IMR-90 (cell line): ENCODE measurements at regions not wholly inside any gene's neighbourhood (a gene's known extent, or its start where the extent isn't known, plus 50 kb on each side); places are given as distances from the start of the nearest gene placed in this dataset.

Source experiments
- ATAC-seq: fragments of 200-7000 bp; cut with Tn5 transposase; 2 replicates; pipeline ENCODE4 v1.9.1; 2020; ENCODE audit warnings: low read depth, mild to moderate bottlenecking, moderate library complexity
- BruUV-seq: library from RNA; stranded (reverse); fragments of 400-500 nt; replicated peaks from 2 replicates; lab custom pipeline; 2021; lab: Mats Ljungman, UMichigan
- CTCF ChIA-PET: fragments of 300-600 bp; formaldehyde crosslinking; extraction: SDS; loops from one replicate; lab custom pipeline; 2021; ENCODE audit warnings: antibody characterized with exemption; lab: Yijun Ruan, JAX
- POLR2A ChIA-PET: fragments of 300-600 bp; sonication (Branson Sonifier 250); formaldehyde crosslinking; loops from one replicate; lab custom pipeline; 2022; ENCODE audit warnings: antibody characterized with exemption; ENCODE audit not compliant: unreplicated experiment; lab: Charles Lee
- DNase-seq: peaks from one replicate; pipeline ENCODE4 v3.0.0; 2013
- H2AFZ ChIP-seq: replicated peaks from 2 replicates; pipeline ENCODE3; 2013; ENCODE audit warnings: low read length, mild to moderate bottlenecking; ENCODE audit not compliant: poor library complexity
- H2AK5ac ChIP-seq: 2 replicates; pipeline ENCODE4 v1.6.1; 2013; ENCODE audit warnings: low read depth, low read length, inconsistent platforms
- H2AK9ac ChIP-seq: replicated peaks from 2 replicates; pipeline ENCODE3; 2013; ENCODE audit warnings: mild to moderate bottlenecking, low read depth, low read length, moderate library complexity; ENCODE audit not compliant: poor library complexity
- H2BK120ac ChIP-seq: 2 replicates; pipeline ENCODE4 v1.6.1; 2013; ENCODE audit warnings: low read depth, low read length, inconsistent platforms
- H2BK15ac ChIP-seq: 3 replicates; pipeline ENCODE4 v1.6.1; 2013; ENCODE audit warnings: low read depth, low read length, inconsistent platforms
- H2BK20ac ChIP-seq: 2 replicates; pipeline ENCODE4 v1.6.1; 2013; ENCODE audit warnings: low read depth, mild to moderate bottlenecking, inconsistent platforms, low read length, moderate library complexity
- H2BK5ac ChIP-seq: 2 replicates; pipeline ENCODE4 v1.6.1; 2013; ENCODE audit warnings: mild to moderate bottlenecking, low read depth, low read length, inconsistent platforms; ENCODE audit not compliant: poor library complexity, severe bottlenecking
- H3K14ac ChIP-seq: replicated peaks from 2 replicates; pipeline ENCODE4 v1.6.1; 2013; ENCODE audit warnings: low read depth, low read length, inconsistent platforms
- H3K18ac ChIP-seq: 2 replicates; pipeline ENCODE4 v1.6.1; 2013; ENCODE audit warnings: low read depth, low read length, control low read depth
- H3K23ac ChIP-seq: 2 replicates; pipeline ENCODE4 v1.6.1; 2013; ENCODE audit warnings: low read depth, low read length, inconsistent platforms
- H3K27ac ChIP-seq: 2 replicates; pipeline ENCODE4 v1.5.1; 2013; ENCODE audit warnings: mild to moderate bottlenecking, control low read depth, low read length; ENCODE audit not compliant: insufficient read depth
- H3K27me3 ChIP-seq: 2 replicates; pipeline ENCODE4 v1.6.1; 2013; ENCODE audit warnings: low read length; ENCODE audit not compliant: control insufficient read depth, insufficient read depth
- H3K36me3 ChIP-seq: 2 replicates; pipeline ENCODE4 v1.6.1; 2013; ENCODE audit warnings: low read length, mixed read lengths; ENCODE audit not compliant: control insufficient read depth, insufficient read depth
- H3K4ac ChIP-seq: 2 replicates; pipeline ENCODE4 v1.6.1; 2013; ENCODE audit warnings: low read depth, low read length, inconsistent platforms
- H3K4me1 ChIP-seq: 2 replicates; pipeline ENCODE4 v1.6.1; 2013; ENCODE audit warnings: low read length, mixed read lengths; ENCODE audit not compliant: control insufficient read depth, insufficient read depth
- H3K4me2 ChIP-seq: 2 replicates; pipeline ENCODE4 v1.6.1; 2013; ENCODE audit warnings: low read depth, mild to moderate bottlenecking, control low read depth, low read length, moderate library complexity
- H3K4me3 ChIP-seq: 2 replicates; pipeline ENCODE4 v1.5.1; 2013; ENCODE audit warnings: low read depth, mild to moderate bottlenecking, control low read depth, low read length, moderate library complexity; ENCODE audit not compliant: insufficient read depth
- H3K56ac ChIP-seq: 2 replicates; pipeline ENCODE4 v1.6.1; 2013; ENCODE audit warnings: low read length, inconsistent platforms; ENCODE audit not compliant: insufficient read depth; ENCODE audit errors: extremely low read depth
- H3K79me1 ChIP-seq, 2 experiments: 2 replicates each; pipeline ENCODE4 v1.6.1; 2013; ENCODE audit warnings: low read length in 2 of 2, inconsistent platforms in 1 of 2, low read depth in 1 of 2
- H3K9ac ChIP-seq: 2 replicates; pipeline ENCODE4 v1.6.1; 2013; ENCODE audit warnings: low read depth, low read length, control low read depth
- H3K9me1 ChIP-seq: 2 replicates; pipeline ENCODE4 v1.6.1; 2013; ENCODE audit warnings: low read length, inconsistent platforms; ENCODE audit not compliant: insufficient read depth
- H3K9me3 ChIP-seq: 2 replicates; pipeline ENCODE4 v1.6.1; 2013; ENCODE audit warnings: low read length; ENCODE audit not compliant: control insufficient read depth, insufficient read depth
- H4K20me1 ChIP-seq: 2 replicates; pipeline ENCODE4 v1.6.1; 2013; ENCODE audit warnings: low read length, inconsistent platforms; ENCODE audit not compliant: insufficient read depth
- H4K5ac ChIP-seq: 2 replicates; pipeline ENCODE4 v1.6.1; 2013; ENCODE audit warnings: mild to moderate bottlenecking, low read depth, low read length, control low read depth
- H4K8ac ChIP-seq, 2 experiments: 2 replicates each; pipeline ENCODE4 v1.6.1; 2013; ENCODE audit warnings: low read depth in 2 of 2, low read length in 2 of 2, control low read depth in 1 of 2, inconsistent platforms in 1 of 2
- H4K91ac ChIP-seq: 2 replicates; pipeline ENCODE4 v1.6.1; 2013; ENCODE audit warnings: low read depth, low read length, inconsistent platforms; ENCODE audit not compliant: insufficient read depth
- BHLHE40 ChIP-seq: fragments of 150-350 bp; IDR thresholded peaks from 2 replicates; pipeline ENCODE4 v1.6.1; 2016; ENCODE audit warnings: mild to moderate bottlenecking, low read depth, low read length
- CEBPB ChIP-seq: IDR thresholded peaks from 2 replicates; pipeline ENCODE4 v1.6.1; 2012; ENCODE audit warnings: low read depth, low read length, improper control_type of control experiment
- CHD1 ChIP-seq: IDR thresholded peaks from 2 replicates; pipeline ENCODE4 v1.6.1; 2012; ENCODE audit warnings: low read depth, low read length, improper control_type of control experiment
- CTCF ChIP-seq: conservative IDR thresholded peaks from 2 replicates; pipeline ENCODE4 v1.5.1; 2012; ENCODE audit warnings: mild to moderate bottlenecking, low read depth, low read length, improper control_type of control experiment
- ELK1 ChIP-seq: fragments of 150-350 bp; IDR thresholded peaks from 2 replicates; pipeline ENCODE4 v1.6.1; 2016; ENCODE audit warnings: low read depth, mild to moderate bottlenecking, low read length, moderate library complexity, borderline replicate concordance
- FOS ChIP-seq: fragments of 150-350 bp; IDR thresholded peaks from 2 replicates; pipeline ENCODE4 v1.6.1; 2016; ENCODE audit warnings: low read depth, low read length
- MAFK ChIP-seq: IDR thresholded peaks from 2 replicates; pipeline ENCODE4 v1.6.1; 2012; ENCODE audit warnings: low read depth, low read length, improper control_type of control experiment
- MAZ ChIP-seq: IDR thresholded peaks from 2 replicates; pipeline ENCODE4 v1.6.1; 2012; ENCODE audit warnings: low read depth, mild to moderate bottlenecking, low read length, improper control_type of control experiment, moderate library complexity, borderline replicate concordance
- MXI1 ChIP-seq: IDR thresholded peaks from 2 replicates; pipeline ENCODE4 v1.6.1; 2012; ENCODE audit warnings: low read depth, mild to moderate bottlenecking, low read length, moderate library complexity, borderline replicate concordance
- NFE2L2 ChIP-seq: fragments of 150-350 bp; IDR thresholded peaks from 2 replicates; pipeline ENCODE4 v1.6.1; 2016; ENCODE audit warnings: low read depth, mild to moderate bottlenecking, low read length
- POLR2A ChIP-seq: IDR thresholded peaks from 2 replicates; pipeline ENCODE4 v1.6.1; 2012; ENCODE audit warnings: mild to moderate bottlenecking, low read depth, low read length
- RAD21 ChIP-seq: IDR thresholded peaks from 2 replicates; pipeline ENCODE4 v1.6.1; 2012; ENCODE audit warnings: low read length, improper control_type of control experiment
- RCOR1 ChIP-seq: IDR thresholded peaks from 2 replicates; pipeline ENCODE4 v1.6.1; 2012; ENCODE audit warnings: mild to moderate bottlenecking, low read length, improper control_type of control experiment; ENCODE audit not compliant: insufficient replicate concordance
- RFX5 ChIP-seq: IDR thresholded peaks from 2 replicates; pipeline ENCODE4 v1.8.0; 2012; ENCODE audit warnings: low read depth, mild to moderate bottlenecking, low read length, moderate library complexity
- SMC3 ChIP-seq: fragments of 150-350 bp; IDR thresholded peaks from 2 replicates; pipeline ENCODE4 v1.6.1; 2016; ENCODE audit warnings: low read depth, mild to moderate bottlenecking, antibody characterized with exemption, low read length, moderate library complexity
- USF2 ChIP-seq: fragments of 150-350 bp; IDR thresholded peaks from 2 replicates; pipeline ENCODE4 v1.6.1; 2017; ENCODE audit warnings: mild to moderate bottlenecking, antibody characterized with exemption, low read length, low read depth
- WGBS, 2 experiments: methylation state at CpG; one replicate each; pipeline versions ENCODE4 v1.1.5 to v1.1.7; 2013; ENCODE audit warnings: missing lambda C conversion rate in 2 of 2; ENCODE audit not compliant: insufficient read length in 1 of 2; ENCODE audit errors: extremely low coverage in 2 of 2; 5-methylcytosine and 5-hydroxymethylcytosine counted together
- dilution Hi-C: fragments of 300-500 bp; cut with HindIII; formaldehyde crosslinking; loops from one replicate; pipeline ENCODE4 v1.14.3; 2018; ENCODE audit warnings: low sequenced_read_pairs; ENCODE audit not compliant: unreplicated experiment
- in situ Hi-C: fragments of 300-500 bp; cut with MboI; formaldehyde crosslinking; loops from 3 replicates; pipeline ENCODE4 v1.14.3; 2019; ENCODE audit warnings: low sequenced_read_pairs, inconsistent platforms, mixed read lengths
- intact Hi-C: fragments of 100-400 bp; cut with micrococcal nuclease; formaldehyde crosslinking; loops from 2 replicates; pipeline ENCODE4 v1.10.0; 2022

- Histone ChIP-seq H3K56ac (no peak overlapping the region), H3K27me3 (no peaks in the 10 kb centered on the region), H3K23ac (no peak overlapping the region), H4K20me1 (no peaks in the 10 kb centered on the region), H3K79me1 (no peaks in the 10 kb centered on the region), H3K4me1 (peaks cover 2% of the 10 kb centered on the region), H3K18ac (no peak overlapping the region), H3K9ac (no peak overlapping the region), H3K9me1 (no peaks in the 10 kb centered on the region), H2BK120ac (no peak overlapping the region), H2BK15ac (no peak overlapping the region; the same call in 2 of the 3 replicates), H4K5ac (no peak overlapping the region), H2BK5ac (no peak overlapping the region), H3K4me2 (no peak overlapping the region), H2AK9ac (no peak overlapping the region), H4K91ac (no peak overlapping the region), H2AK5ac (no peak overlapping the region), H3K14ac (no peak overlapping the region), H2BK20ac (no peak overlapping the region), H3K4me3 (no peak overlapping the region), H3K27ac (no peak overlapping the region), H2AFZ (no peak overlapping the region), H4K8ac (no peak overlapping the region), H3K4ac (no peak overlapping the region), H3K9me3 (no peaks in the 10 kb centered on the region), H3K36me3 (no peaks in the 10 kb centered on the region)
- dilution Hi-C loops = no loop called here
- intact Hi-C loops = no loop called here
- WGBS, 2 experiments = no CpG with 5 or more reads among the region's 3 CpGs
- DNase-seq (no peak), ATAC-seq (no peak)
- BruUV-seq = no TSS peak
- in situ Hi-C loops = no loop called here
- ChIA-PET CTCF (interaction anchor here (0.6 kb wide), 1 partner anchor 11 kb away, joined by 3 read pairs; no protein-coding TSS in a partner anchor), POLR2A (no interaction called here)
- TF ChIP-seq NFE2L2 (no peak), SMC3 (no peak), RCOR1 (no peak), MXI1 (no peak), FOS (no peak), ELK1 (no peak), MAZ (no peak), BHLHE40 (no peak), CEBPB (no peak), POLR2A (no peak), RAD21 (no peak), CHD1 (no peak), RFX5 (no peak), CTCF (no peak), USF2 (no peak), MAFK (no peak)
Observed at GRCh38 chr6:113526995-113527394, 330.1 kb upstream of the MARCKS start.
